HG02759 (cell line): ENCODE measurements at regions not wholly inside any gene's neighbourhood (a gene's known extent, or its start where the extent isn't known, plus 50 kb on each side); places are given as distances from the start of the nearest gene placed in this dataset.
A peak's percentile ranks its signal among the peaks of the same experiment; 100 is the strongest.
"Not testable (repeated sequence)": the region's sequence is repeated elsewhere in the genome, so short reads cannot be mapped to it uniquely, and the experiment has no call there.

ENCODE experiments used
- ATAC-seq: cut with Tn5 transposase; IDR thresholded peaks from one replicate; pipeline ENCODE4 v1.9.1; 2021; ENCODE audit warnings: mild to moderate bottlenecking, moderate library complexity; ENCODE audit not compliant: unreplicated experiment

DNA sequence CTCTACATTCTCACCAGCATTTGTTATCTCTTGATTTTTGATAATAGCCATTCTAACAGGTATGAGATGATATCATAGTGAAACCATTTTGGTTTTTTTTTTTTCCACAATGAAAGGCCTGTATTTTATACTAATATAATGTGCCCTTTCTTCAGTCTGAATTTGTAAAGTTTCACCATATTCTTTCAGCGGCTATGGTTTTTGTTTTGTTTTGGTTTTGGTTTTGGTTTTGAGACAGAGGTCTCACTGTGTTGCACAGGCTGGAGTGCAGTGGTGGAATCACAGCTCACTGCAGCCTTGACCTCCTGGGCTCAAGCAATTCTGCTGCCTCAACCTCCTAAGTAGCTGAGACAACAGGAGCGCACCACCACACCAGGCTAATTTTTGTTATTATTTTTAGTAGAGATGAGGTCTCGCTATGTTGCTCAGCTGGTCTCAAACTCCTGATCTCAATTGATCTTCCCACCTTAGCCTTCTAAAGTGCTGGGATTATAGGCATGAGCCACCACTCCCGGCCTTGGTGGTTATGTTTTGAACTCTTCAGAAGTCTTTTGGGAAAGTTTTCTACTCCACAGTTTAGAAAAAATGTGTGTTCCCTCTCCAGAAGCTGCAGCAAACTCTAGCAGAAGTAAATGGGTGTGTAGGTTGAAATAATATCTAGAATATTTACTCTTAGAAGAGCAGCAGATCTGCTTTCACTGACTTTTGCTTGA, 110.2 kb upstream of the UMPS start:
- peak; percentile 66 for ATAC-seq

DNA sequence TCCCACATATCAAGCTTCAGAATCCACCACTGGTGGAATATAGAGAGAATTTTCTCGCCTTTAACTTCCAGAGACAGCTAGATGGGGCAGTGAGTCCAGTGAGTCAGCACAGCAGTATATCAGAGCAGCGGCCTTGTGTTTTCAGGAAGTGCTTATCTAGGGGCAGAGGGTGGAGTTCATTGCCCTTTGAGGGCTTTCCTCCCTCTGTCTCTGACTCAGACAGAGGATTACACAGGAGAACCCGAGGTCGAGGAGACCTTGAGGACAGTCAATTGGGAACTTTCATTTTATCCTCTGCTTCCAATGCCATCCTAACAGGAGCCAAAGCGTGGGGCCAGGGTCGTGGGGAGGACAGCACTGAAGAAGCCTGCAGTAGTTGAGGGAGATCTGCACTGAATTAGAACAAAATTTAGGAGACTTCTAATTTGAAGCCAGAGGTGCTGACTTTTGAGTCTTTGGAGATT, 109.6 kb upstream of the UMPS start:
- ATAC-seq, result peak; percentile 70

DNA sequence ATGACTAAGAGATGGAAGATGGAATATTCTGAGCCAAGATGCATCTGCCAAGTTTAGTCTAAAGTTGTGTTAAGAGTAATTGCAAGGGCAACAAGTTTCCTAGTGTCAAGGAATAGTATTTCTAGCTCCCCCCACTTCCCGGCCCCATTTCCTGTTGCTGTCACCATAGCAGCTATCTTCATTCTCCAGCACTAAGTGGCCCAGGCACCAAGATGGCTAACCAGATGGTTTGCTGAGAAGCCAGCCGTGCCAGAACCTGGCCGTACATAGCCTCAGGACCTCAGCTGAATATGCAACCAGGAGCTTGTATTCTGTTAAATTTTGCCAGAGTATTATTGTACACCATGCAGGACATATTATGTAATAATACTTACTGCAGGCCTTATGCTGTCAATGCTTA, 108.8 kb upstream of the UMPS start:
- ATAC-seq, result no peak

GRCh38 chr3:124625074-124625473, 105.2 kb upstream of the UMPS start:
- ATAC-seq, result no peak

DNA sequence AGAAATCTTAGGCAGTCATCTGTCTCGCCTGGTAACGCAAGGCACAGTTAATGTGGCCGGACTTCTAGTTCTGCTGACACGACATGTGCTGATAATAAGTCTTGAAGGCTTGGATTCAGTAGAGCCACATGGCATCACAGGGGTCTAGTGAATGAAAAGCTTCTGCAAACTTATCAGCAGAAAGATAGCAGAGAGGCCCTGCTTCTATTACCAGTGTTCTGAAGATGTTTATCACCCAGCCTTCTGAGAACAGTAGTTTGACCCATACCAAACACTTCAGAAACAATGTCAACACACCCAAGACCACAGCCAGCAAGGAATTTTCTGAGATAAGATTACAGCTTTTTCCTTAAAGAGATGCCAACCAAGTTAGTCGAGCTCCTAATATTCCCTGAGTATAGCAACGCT, 102.7 kb upstream of the UMPS start:
- ATAC-seq, result no peak

- ATAC-seq, result no peak
Measured at GRCh38 chr3:124628863-124629262, 101.4 kb upstream of the UMPS start.

GRCh38 chr3:124629497-124629896, 100.8 kb upstream of the UMPS start:
- ATAC-seq, result no peak

- no peak for ATAC-seq
Measured at GRCh38 chr3:124630960-124631359, 99.3 kb upstream of the UMPS start.

- no peak for ATAC-seq
Measured at GRCh38 chr3:124631727-124632126, 98.5 kb upstream of the UMPS start.

DNA sequence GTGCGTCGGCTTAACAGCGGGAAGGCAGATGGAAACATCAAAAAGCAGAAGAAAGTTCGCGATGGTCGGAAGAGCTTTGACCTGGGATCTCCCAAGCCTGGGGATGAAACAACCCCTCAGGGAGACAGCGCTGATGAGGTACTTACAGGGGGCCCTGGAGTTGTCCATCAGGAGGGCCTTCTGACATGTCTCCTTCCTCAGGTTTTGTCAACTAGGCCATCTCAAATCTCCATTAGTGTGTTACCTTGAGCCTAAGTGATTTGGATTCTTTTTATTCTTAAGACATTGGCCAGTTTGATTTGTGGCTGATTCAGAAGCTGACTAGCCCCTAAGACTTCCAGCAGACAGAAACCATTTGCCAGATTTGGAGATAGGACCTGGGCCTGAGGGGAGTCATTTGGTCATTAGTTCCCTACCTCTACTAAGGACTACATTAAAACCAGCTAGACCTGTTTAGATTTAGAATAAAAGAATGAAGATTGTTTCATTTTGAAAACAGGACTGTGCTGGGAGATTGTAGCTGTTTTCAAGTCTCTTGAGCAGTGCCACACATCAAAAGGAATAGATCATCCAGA, 97.6 kb upstream of the UMPS start:
- no peak for ATAC-seq

DNA sequence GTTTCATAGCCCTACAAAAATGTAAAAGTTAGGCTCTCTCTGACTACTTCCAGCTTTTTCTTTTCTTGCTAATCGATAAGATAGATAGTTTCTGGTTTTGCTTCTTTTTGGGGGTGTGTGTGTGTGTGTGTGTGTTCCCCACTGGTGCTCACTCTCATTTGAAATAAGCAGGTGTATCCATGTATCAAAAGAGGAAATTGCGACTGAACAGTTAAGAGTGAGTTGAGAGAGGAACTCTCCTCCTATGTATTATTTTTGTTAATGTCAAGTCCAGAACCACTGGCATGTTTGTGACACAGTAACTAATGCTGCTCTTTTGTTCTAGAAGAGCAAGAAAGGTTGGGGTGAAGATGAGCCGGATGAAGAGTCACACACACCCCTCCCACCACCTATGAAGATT, 96.7 kb upstream of the UMPS start:
- ATAC-seq, result no peak

GRCh38 chr3:124634210-124635168, 95.8 kb upstream of the UMPS start:
- ATAC-seq, result peak; percentile 55

- ATAC-seq, result no peak
Measured at GRCh38 chr3:124635169-124635539, 95.1 kb upstream of the UMPS start.

DNA sequence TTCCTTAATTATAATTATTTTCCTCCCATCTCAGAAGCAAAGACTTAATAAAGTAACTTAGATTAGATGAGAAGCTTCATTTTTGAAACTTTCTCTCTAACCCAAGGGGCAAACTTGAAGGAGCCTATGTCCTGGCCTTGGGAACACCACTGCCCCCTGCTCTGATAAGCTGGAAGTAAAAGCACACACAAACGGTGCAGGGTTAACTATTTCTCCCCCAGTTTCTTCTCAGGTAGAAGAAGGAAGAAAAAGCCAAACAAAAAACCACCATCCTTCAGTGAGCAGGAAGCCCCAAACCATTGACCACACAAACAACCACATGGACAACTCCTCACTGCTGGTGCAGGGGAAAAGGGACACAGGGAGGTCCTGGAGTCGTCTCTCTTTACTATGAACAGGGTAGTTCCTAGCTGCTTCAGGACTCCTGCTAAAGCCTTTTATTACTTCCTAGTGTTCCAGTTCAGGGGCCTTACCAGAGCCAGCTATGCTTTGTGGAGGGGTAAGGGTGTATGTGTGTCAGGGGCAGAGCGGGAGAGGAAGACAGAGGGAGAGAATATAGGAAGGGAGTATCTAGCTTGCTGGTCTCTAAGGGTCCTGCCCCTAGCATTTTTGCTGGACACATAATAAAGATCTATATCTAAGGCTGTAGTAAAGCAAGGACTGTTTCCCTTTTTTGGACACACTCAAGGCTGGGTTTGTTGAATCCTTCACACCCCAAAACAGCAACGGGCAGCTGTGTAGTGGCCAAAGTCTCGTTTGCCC, 94.0 kb upstream of the UMPS start:
- no peak for ATAC-seq

DNA sequence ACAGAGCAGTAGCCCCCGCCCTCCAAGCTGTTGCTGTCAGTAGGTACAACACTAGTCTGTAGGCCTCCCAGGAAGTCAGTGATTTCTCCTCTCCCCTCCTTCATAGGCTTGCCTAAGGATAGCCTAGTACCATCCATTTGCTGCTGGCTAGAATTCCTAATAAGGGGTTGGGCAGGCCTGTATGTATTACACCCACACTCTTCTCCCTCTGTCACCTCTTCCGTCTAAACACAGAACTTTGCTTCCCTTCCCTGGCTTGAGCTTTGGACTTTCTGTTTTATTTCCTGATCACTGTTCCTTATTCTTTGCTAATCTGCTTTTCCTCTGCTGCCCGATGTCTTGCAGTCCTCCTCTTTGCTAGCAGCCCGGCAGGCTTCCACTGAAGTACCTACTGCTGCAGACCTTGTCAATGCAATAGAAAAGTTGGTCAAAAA, 93.4 kb upstream of the UMPS start:
- no peak for ATAC-seq

GRCh38 chr3:124639406-124640237, 90.6 kb upstream of the UMPS start:
- ATAC-seq, result peak; percentile 57

DNA sequence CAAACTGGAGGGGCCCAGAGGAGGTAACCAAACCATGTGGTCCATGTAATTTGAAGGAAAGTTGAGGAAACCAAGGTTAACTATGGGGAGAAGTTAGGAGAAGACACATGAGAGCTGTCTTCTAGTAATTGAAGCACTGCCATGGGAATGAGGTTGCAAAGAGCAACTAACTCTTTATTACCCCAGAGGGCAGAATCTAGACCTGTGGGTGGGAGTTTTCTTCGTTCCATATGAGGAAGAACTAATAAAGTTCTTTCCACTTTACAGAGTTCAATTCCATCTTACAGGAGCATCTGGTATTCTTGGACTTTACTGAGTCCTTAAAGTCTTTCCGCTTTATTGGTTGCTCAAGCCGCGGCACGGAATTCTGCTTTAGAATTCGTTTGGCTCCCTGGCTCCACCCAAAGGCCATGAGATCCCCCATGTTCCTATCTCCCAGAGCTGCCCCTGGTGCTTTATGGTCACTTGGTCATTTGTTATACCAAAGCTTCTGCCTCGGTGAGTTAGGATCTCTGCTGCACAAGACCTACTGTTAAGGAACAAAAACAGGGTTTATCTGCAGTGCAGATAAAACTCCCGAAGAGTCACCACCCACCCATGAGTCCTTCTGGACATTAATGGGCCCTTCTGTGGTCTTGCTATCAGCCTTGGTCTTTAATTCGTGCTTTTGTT, 89.5 kb upstream of the UMPS start:
- ATAC-seq, result no peak

GRCh38 chr3:124643453-124643852, 86.8 kb upstream of the UMPS start:
- ATAC-seq, result no peak

GRCh38 chr3:124646186-124646585, 84.1 kb upstream of the UMPS start:
- not testable (repeated sequence) for ATAC-seq
